PC-9 (cell line): ENCODE measurements at regions not wholly inside any gene's neighbourhood (a gene's known extent, or its start where the extent isn't known, plus 50 kb on each side); places are given as distances from the start of the nearest gene placed in this dataset.

Experiments used
- BruUV-seq: library from RNA; stranded (reverse); fragments of 400-500 nt; replicated peaks from 2 replicates; lab custom pipeline; 2021; lab: Mats Ljungman, UMichigan
- CTCF ChIA-PET: fragments of 300-600 bp; sonication (Branson Sonifier 250); formaldehyde crosslinking; loops from one replicate; lab custom pipeline; 2022; ENCODE audit warnings: antibody characterized with exemption; lab: Charles Lee
- POLR2A ChIA-PET: fragments of 300-600 bp; sonication (Branson Sonifier 250); formaldehyde crosslinking; loops from one replicate; lab custom pipeline; 2022; ENCODE audit warnings: antibody characterized with exemption; ENCODE audit not compliant: unreplicated experiment; lab: Charles Lee
- DNase-seq, 2 experiments: peaks; one replicate each; pipeline versions ENCODE4 v3.0.0 to v3.0.0-alpha.2; 2015 to 2022; ENCODE audit warnings: mixed read lengths in 1 of 2
- H2AFZ ChIP-seq: fragments of 200-600 bp; sonication (generic); 2 replicates; pipeline ENCODE4 v1.8.1; 2017; ENCODE audit warnings: antibody characterized with exemption
- H3F3A ChIP-seq: fragments of 200-600 bp; sonication (generic); 2 replicates; pipeline ENCODE4 v1.8.1; 2017; ENCODE audit warnings: antibody characterized with exemption, mild to moderate bottlenecking, low read depth; ENCODE audit not compliant: insufficient read depth
- H3K27ac ChIP-seq: fragments of 200-600 bp; sonication (generic); 2 replicates; pipeline ENCODE4 v1.6.1; 2016; ENCODE audit warnings: mixed run types
- H3K27me3 ChIP-seq: fragments of 200-600 bp; sonication (generic); 2 replicates; pipeline ENCODE4 v1.6.1; 2016; ENCODE audit warnings: low read depth, mixed run types; ENCODE audit not compliant: insufficient read depth
- H3K36me3 ChIP-seq: fragments of 200-600 bp; sonication (generic); 2 replicates; pipeline ENCODE4 v1.6.1; 2016; ENCODE audit warnings: low read depth, mixed run types
- H3K4me1 ChIP-seq: fragments of 200-600 bp; sonication (generic); replicated peaks from 2 replicates; pipeline ENCODE4 v1.6.1; 2016; ENCODE audit warnings: mixed run types; ENCODE audit not compliant: insufficient read depth
- H3K4me2 ChIP-seq: fragments of 200-600 bp; sonication (generic); 2 replicates; pipeline ENCODE4 v1.6.1; 2017; ENCODE audit warnings: mixed run types
- H3K4me3 ChIP-seq: fragments of 200-600 bp; sonication (generic); 2 replicates; pipeline ENCODE4 v1.6.1; 2016; ENCODE audit warnings: mixed run types
- H3K79me2 ChIP-seq: fragments of 200-600 bp; sonication (generic); 2 replicates; pipeline ENCODE4 v1.6.1; 2017; ENCODE audit warnings: low read depth, mixed run types
- H3K9me2 ChIP-seq: fragments of 200-600 bp; sonication (generic); 2 replicates; pipeline ENCODE4 v1.8.1; 2017; ENCODE audit warnings: mild to moderate bottlenecking; ENCODE audit not compliant: insufficient read depth
- H3K9me3 ChIP-seq: fragments of 200-600 bp; sonication (generic); 2 replicates; pipeline ENCODE4 v1.8.1; 2016; ENCODE audit warnings: low read depth; ENCODE audit not compliant: insufficient read depth
- H4K20me1 ChIP-seq: fragments of 200-600 bp; sonication (generic); 2 replicates; pipeline ENCODE4 v1.8.1; 2017; ENCODE audit not compliant: insufficient read depth
- EZH2 ChIP-seq: fragments of 200-600 bp; sonication (generic); IDR thresholded peaks from 2 replicates; pipeline ENCODE4 v1.8.0; 2017; ENCODE audit warnings: antibody characterized with exemption, low read depth
- intact Hi-C: fragments of 100-400 bp; cut with micrococcal nuclease; formaldehyde crosslinking; loops from one replicate; pipeline ENCODE4 v1.10.0; 2022; ENCODE audit not compliant: unreplicated experiment
- TF ChIP-seq, protein P1 (sequence below): fragments of 200-600 bp; sonication (generic); conservative IDR thresholded peaks from 2 replicates; pipeline ENCODE4 v1.6.1; 2017; ENCODE audit warnings: mixed run types, antibody characterized with exemption, mild to moderate bottlenecking, moderate library complexity

DNA sequence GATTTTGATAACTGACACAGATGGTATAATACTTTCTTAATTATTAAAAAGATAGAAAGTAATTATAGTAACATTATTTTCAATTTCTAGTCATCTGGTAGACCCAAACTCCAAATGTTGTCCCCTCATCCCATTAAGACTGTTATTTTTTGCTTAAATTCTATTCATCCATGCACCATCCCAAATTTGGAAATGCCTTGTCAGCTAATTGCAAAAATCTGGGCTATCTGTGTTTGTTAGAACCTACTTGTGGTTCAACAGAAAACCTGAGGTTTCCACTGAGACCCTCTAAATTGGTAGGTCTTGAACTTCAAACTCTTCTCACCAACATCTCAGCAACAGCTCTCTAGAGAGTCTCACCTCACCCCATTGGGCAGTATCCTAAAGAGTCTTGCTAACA lies 172.2 kb upstream of the ADGRL3 start:
- no peaks in the 10 kb centered on the region for H3K4me1 ChIP-seq
- H3K27ac ChIP-seq = no peak overlapping the region
- CTCF ChIA-PET = no interaction called here

DNA sequence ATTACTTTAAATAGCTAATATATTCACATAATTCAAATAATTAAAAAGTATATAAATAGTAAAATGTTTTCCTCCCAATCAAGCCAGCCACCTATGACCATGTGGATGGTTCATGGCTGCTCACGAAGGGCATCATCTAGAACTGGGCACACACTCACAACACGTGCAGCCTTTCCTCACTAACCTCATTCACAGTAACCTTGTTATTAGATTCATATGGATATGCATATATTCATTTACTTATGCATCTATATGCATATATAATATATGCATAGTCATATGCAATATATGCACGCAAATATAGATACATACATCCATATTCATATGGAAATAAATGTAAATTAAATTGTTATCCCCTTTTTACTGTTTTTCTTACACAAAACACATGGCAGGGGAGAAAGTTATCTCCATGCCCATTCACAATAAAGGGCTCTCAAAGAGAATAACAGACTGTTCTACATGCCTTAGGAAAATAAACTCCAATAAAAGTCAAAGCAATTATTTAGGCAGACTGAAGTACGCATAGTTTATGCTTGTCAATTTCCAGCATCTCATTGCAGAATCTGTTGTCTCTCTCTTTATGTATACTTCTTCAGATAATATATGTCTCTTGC lies 163.9 kb upstream of the ADGRL3 start:
- POLR2A ChIA-PET = no interaction called here
- H3K27ac ChIP-seq = no peak overlapping the region
- no peak overlapping the region for H3K4me2 ChIP-seq
- no peaks in the 10 kb centered on the region for H3K79me2 ChIP-seq
- H3K36me3 ChIP-seq = no peaks in the 10 kb centered on the region
- no TSS peak for BruUV-seq
- H4K20me1 ChIP-seq = no peaks in the 10 kb centered on the region
- no peaks in the 10 kb centered on the region for H3K4me1 ChIP-seq
- H2AFZ ChIP-seq = no peak overlapping the region
- TF ChIP-seq, protein P1, sequence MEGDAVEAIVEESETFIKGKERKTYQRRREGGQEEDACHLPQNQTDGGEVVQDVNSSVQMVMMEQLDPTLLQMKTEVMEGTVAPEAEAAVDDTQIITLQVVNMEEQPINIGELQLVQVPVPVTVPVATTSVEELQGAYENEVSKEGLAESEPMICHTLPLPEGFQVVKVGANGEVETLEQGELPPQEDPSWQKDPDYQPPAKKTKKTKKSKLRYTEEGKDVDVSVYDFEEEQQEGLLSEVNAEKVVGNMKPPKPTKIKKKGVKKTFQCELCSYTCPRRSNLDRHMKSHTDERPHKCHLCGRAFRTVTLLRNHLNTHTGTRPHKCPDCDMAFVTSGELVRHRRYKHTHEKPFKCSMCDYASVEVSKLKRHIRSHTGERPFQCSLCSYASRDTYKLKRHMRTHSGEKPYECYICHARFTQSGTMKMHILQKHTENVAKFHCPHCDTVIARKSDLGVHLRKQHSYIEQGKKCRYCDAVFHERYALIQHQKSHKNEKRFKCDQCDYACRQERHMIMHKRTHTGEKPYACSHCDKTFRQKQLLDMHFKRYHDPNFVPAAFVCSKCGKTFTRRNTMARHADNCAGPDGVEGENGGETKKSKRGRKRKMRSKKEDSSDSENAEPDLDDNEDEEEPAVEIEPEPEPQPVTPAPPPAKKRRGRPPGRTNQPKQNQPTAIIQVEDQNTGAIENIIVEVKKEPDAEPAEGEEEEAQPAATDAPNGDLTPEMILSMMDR = no peak
- TF ChIP-seq EZH2 = no peak
- DNase-seq = no peak
- H3K4me3 ChIP-seq = no peak overlapping the region
- CTCF ChIA-PET = no interaction called here
- no peaks in the 10 kb centered on the region for H3F3A ChIP-seq
- intact Hi-C loops = no loop called here
- no peaks in the 10 kb centered on the region for H3K27me3 ChIP-seq
- H3K9me3 ChIP-seq = no peaks in the 10 kb centered on the region
- H3K9me2 ChIP-seq = no peaks in the 10 kb centered on the region

More for the DNA sequence above, 172.2 kb upstream of the ADGRL3 start:
- no peaks in the 10 kb centered on the region for H4K20me1 ChIP-seq
- POLR2A ChIA-PET = no interaction called here
- TF ChIP-seq, protein P1 = no peak
- TF ChIP-seq EZH2 = no peak
- no peak overlapping the region for H3K4me2 ChIP-seq
- H3K9me3 ChIP-seq = no peaks in the 10 kb centered on the region
- intact Hi-C loops = no loop called here
- no peaks in the 10 kb centered on the region for H3K79me2 ChIP-seq
- no peaks in the 10 kb centered on the region for H3K9me2 ChIP-seq
- H3F3A ChIP-seq = no peaks in the 10 kb centered on the region
- H3K4me3 ChIP-seq = no peak overlapping the region
- no peak overlapping the region for H2AFZ ChIP-seq
- H3K36me3 ChIP-seq = no peaks in the 10 kb centered on the region
- no TSS peak for BruUV-seq
- no peaks in the 10 kb centered on the region for H3K27me3 ChIP-seq
- no peak for DNase-seq

DNA sequence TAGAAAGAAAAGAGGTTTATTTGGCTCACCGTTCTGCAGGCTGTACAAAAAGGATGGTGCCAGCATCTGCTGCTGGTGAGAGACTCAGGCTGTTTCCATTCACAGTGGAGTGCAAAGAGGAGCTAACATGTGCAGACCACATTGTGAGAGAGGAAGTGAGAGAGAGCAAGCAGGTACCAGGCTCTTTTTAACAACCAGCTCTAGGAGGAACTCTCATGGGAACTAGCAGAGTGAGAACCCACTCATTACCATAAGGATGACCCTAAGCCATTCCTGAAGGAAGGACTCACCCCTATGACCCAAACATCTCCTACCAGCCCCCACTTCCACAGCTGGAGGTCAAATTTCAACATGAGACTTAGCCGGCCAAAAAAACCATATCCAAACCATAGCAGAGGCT lies 158.6 kb upstream of the ADGRL3 start:
- H3K27me3 ChIP-seq = no peaks in the 10 kb centered on the region
- no peaks in the 10 kb centered on the region for H3K79me2 ChIP-seq
- H3K36me3 ChIP-seq = no peaks in the 10 kb centered on the region
- DNase-seq = no peak
- H2AFZ ChIP-seq = no peak overlapping the region
- no peak overlapping the region for H3K4me3 ChIP-seq
- BruUV-seq = no TSS peak
- intact Hi-C loops = no loop called here
- TF ChIP-seq, protein P1 = no peak
- no peak for TF ChIP-seq EZH2
- ChIA-PET POLR2A (no interaction called here), CTCF (no interaction called here)
- no peaks in the 10 kb centered on the region for H3K9me3 ChIP-seq
- H4K20me1 ChIP-seq = no peaks in the 10 kb centered on the region
- no peaks in the 10 kb centered on the region for H3K9me2 ChIP-seq
- H3F3A ChIP-seq = no peaks in the 10 kb centered on the region
- no peaks in the 10 kb centered on the region for H3K4me1 ChIP-seq
- no peak overlapping the region for H3K27ac ChIP-seq
- H3K4me2 ChIP-seq = no peak overlapping the region
